ENCODE measurements at regions not wholly inside any gene's neighbourhood (a gene's known extent, or its start where the extent isn't known, plus 50 kb on each side); places are given as distances from the start of the nearest gene placed in this dataset.

DNA sequence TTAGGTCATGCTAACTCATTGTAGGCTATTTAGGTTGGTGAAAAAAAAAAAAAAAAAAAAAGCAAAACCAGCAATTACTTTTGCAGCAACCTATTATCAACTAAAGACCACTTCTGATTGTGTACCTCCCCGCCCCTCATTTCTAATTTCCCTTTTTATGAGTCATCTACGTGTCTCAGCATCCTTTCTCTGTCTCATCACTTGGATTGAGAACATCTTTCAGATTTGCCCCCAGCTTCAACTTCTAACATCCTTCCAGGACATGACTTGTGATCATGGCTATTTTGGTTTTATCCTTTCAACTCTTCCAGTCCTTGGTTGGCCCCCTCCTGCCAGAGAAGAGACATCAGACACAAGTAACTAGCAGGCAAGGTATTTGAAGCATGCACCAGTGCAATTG, 156.7 kb upstream of the CCN2 start:
- Histone ChIP-seq H3K9me1 (ENCODE audit: insufficient read depth, low read length) (no peaks in the 10 kb centered on the region), H3K79me1 (ENCODE audit: low read depth in 1 of 2, low read length in 2 of 2) (no peaks in the 10 kb centered on the region), H2BK20ac (ENCODE audit: low read depth, low read length) (no peak overlapping the region), H3K27ac (ENCODE audit: insufficient read depth, low read length) (no peak overlapping the region), H2AFZ (replicated peaks; ENCODE audit: low read length, poor library complexity) (no peak overlapping the region), H3K9me3 (ENCODE audit: control insufficient read depth, insufficient read depth, low read length) (peaks cover 7% of the 10 kb centered on the region), H3K4me3 (ENCODE audit: insufficient read depth, low read depth, low read length) (no peak overlapping the region), H3K4me1 (ENCODE audit: control insufficient read depth, insufficient read depth, low read length) (no peaks in the 10 kb centered on the region), H4K8ac (ENCODE audit: low read depth in 2 of 2, low read length in 2 of 2) (no peak overlapping the region), H2AK5ac (ENCODE audit: low read depth, low read length) (no peak overlapping the region), H3K56ac (ENCODE audit: extremely low read depth, insufficient read depth, low read length) (no peak overlapping the region), H2BK5ac (ENCODE audit: low read depth, low read length, poor library complexity, severe bottlenecking) (no peak overlapping the region), H2BK120ac (ENCODE audit: low read depth, low read length) (no peak overlapping the region), H3K4ac (ENCODE audit: low read depth, low read length) (no peak overlapping the region), H2AK9ac (replicated peaks; ENCODE audit: low read depth, low read length, poor library complexity) (no peak overlapping the region), H3K4me2 (ENCODE audit: low read depth, low read length) (no peak overlapping the region), H3K36me3 (ENCODE audit: control insufficient read depth, insufficient read depth, low read length) (no peaks in the 10 kb centered on the region), H2BK15ac (ENCODE audit: low read depth, low read length) (no peak overlapping the region), H3K23ac (ENCODE audit: low read depth, low read length) (no peak overlapping the region), H3K27me3 (ENCODE audit: control insufficient read depth, insufficient read depth, low read length) (no peaks in the 10 kb centered on the region), H3K9ac (ENCODE audit: low read depth, low read length) (no peak overlapping the region), H3K14ac (replicated peaks; ENCODE audit: low read depth, low read length) (no peak overlapping the region), H3K18ac (ENCODE audit: low read depth, low read length) (no peak overlapping the region), H4K20me1 (ENCODE audit: insufficient read depth, low read length) (no peaks in the 10 kb centered on the region), H4K5ac (ENCODE audit: low read depth, low read length) (no peak overlapping the region), H4K91ac (ENCODE audit: insufficient read depth, low read depth, low read length) (no peak overlapping the region)
- POLR2A ChIA-PET (ENCODE audit: unreplicated experiment) = no interaction called here
- TF ChIP-seq, protein P1, sequence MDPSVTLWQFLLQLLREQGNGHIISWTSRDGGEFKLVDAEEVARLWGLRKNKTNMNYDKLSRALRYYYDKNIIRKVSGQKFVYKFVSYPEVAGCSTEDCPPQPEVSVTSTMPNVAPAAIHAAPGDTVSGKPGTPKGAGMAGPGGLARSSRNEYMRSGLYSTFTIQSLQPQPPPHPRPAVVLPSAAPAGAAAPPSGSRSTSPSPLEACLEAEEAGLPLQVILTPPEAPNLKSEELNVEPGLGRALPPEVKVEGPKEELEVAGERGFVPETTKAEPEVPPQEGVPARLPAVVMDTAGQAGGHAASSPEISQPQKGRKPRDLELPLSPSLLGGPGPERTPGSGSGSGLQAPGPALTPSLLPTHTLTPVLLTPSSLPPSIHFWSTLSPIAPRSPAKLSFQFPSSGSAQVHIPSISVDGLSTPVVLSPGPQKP (IDR thresholded peaks at IDR 0.05; ENCODE audit: borderline replicate concordance, low read depth, low read length) = no peak
- no peak for TF ChIP-seq MXI1 (IDR thresholded peaks at IDR 0.05; ENCODE audit: borderline replicate concordance, low read depth, low read length)
- TF ChIP-seq, protein P2, sequence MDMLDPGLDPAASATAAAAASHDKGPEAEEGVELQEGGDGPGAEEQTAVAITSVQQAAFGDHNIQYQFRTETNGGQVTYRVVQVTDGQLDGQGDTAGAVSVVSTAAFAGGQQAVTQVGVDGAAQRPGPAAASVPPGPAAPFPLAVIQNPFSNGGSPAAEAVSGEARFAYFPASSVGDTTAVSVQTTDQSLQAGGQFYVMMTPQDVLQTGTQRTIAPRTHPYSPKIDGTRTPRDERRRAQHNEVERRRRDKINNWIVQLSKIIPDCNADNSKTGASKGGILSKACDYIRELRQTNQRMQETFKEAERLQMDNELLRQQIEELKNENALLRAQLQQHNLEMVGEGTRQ (IDR thresholded peaks at IDR 0.05; ENCODE audit: low read depth, low read length) = no peak
- intact Hi-C loops (cut with micrococcal nuclease) = no loop called here
- dilution Hi-C loops (cut with HindIII; ENCODE audit: low sequenced_read_pairs, unreplicated experiment) = no loop called here
- in situ Hi-C loops (cut with MboI; ENCODE audit: low sequenced_read_pairs) = no loop called here
- DNase-seq (peak; percentile 11), ATAC-seq (ENCODE audit: low read depth) (no peak)
- 66% methylated on average over 2 of the region's 2 CpGs; no CpG with 5 or more reads in 1 of the 2 experiments for WGBS, 2 experiments (ENCODE audit: extremely low coverage in 2 of 2, insufficient read length in 1 of 2)
- no TSS peak for BruUV-seq (replicated peaks)
- CTCF ChIA-PET = no interaction called here

Measured in IMR-90 (cell line).